ENCODE measurements at regions not wholly inside any gene's neighbourhood (a gene's known extent, or its start where the extent isn't known, plus 50 kb on each side); places are given as distances from the start of the nearest gene placed in this dataset.

DNA sequence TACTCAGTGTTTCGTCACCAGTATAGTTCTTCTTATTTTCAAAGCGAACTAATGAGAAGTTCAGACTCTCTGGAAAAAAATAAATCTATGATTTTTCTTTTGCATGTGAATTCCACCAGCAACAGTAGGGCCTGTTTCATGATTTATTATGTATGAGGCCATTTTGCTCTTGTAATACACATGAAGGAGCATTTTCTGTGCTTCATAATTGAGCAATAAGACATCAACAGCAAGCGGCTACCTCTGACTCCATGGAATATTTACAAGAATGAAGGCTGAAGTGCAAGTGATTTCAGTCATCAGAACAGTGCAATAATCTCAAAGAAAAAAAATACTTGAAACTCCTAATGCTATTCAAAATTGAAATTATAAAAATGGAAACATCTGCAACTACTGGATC is 282.9 kb upstream of the EDIL3 start:
- no peak overlapping the region for H2AFZ ChIP-seq (ENCODE audit: low read depth, low read length)
- no peaks in the 10 kb centered on the region for H4K20me1 ChIP-seq (ENCODE audit: insufficient read depth, low read length)
- no peak overlapping the region for H3K4me2 ChIP-seq (ENCODE audit: insufficient read depth, low read length)
- H3K27me3 ChIP-seq (ENCODE audit: insufficient read depth, low read length, poor library complexity), result no peaks in the 10 kb centered on the region
- peaks cover 8% of the 10 kb centered on the region for H3K9me3 ChIP-seq (ENCODE audit: insufficient read depth, low read length, severe bottlenecking)
- no peak for DNase-seq
- no peaks in the 10 kb centered on the region for H3K79me2 ChIP-seq (ENCODE audit: insufficient read depth, low read length)
- no peak overlapping the region for H3K9ac ChIP-seq (ENCODE audit: low read depth, low read length)
- H3K36me3 ChIP-seq (ENCODE audit: insufficient read depth, low read length), result no peaks in the 10 kb centered on the region
- ATAC-seq (ENCODE audit: insufficient read depth, low read depth), result no peak
- no peaks in the 10 kb centered on the region for H3K4me1 ChIP-seq (ENCODE audit: insufficient read depth, low read length)
- H3K27ac ChIP-seq (ENCODE audit: low read length), result no peak overlapping the region
- no peak for TF ChIP-seq EZH2 (IDR thresholded peaks at IDR 0.05; ENCODE audit: borderline replicate concordance, low read depth, low read length, severe bottlenecking)
- TF ChIP-seq, protein P1, sequence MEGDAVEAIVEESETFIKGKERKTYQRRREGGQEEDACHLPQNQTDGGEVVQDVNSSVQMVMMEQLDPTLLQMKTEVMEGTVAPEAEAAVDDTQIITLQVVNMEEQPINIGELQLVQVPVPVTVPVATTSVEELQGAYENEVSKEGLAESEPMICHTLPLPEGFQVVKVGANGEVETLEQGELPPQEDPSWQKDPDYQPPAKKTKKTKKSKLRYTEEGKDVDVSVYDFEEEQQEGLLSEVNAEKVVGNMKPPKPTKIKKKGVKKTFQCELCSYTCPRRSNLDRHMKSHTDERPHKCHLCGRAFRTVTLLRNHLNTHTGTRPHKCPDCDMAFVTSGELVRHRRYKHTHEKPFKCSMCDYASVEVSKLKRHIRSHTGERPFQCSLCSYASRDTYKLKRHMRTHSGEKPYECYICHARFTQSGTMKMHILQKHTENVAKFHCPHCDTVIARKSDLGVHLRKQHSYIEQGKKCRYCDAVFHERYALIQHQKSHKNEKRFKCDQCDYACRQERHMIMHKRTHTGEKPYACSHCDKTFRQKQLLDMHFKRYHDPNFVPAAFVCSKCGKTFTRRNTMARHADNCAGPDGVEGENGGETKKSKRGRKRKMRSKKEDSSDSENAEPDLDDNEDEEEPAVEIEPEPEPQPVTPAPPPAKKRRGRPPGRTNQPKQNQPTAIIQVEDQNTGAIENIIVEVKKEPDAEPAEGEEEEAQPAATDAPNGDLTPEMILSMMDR (IDR thresholded peaks at IDR 0.05; ENCODE audit: borderline replicate concordance, extremely low read depth, low read length, poor library complexity, severe bottlenecking), result no peak
- H3K4me3 ChIP-seq (ENCODE audit: low read depth in 1 of 2, low read length in 2 of 2), result no peak overlapping the region

DNA sequence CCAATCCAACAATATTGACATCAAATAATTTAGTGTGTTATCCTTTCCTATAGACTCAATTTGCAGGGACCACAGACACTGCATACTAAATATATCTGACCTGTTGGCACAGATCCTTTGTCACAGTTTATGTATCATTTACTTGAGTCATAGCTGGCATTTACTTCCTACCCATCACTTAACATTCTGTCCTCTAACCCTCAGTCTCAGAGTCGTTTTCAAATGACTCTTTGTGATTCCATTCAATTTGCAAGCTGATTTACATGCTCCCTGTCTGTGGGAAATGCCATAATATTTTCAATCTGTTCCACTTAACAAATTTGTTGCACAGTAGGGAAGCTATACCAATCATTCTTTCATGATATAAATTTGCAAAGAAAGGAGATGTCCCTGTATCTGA is 265.7 kb upstream of the EDIL3 start:
- Histone ChIP-seq H3K9ac (ENCODE audit: low read depth, low read length) (no peak overlapping the region), H3K4me1 (ENCODE audit: insufficient read depth, low read length) (no peaks in the 10 kb centered on the region), H3K4me3 (ENCODE audit: low read depth in 1 of 2, low read length in 2 of 2) (no peak overlapping the region), H3K9me3 (ENCODE audit: insufficient read depth, low read length, severe bottlenecking) (no peaks in the 10 kb centered on the region), H4K20me1 (ENCODE audit: insufficient read depth, low read length) (no peaks in the 10 kb centered on the region), H3K27ac (ENCODE audit: low read length) (no peak overlapping the region), H3K36me3 (ENCODE audit: insufficient read depth, low read length) (no peaks in the 10 kb centered on the region), H3K79me2 (ENCODE audit: insufficient read depth, low read length) (no peaks in the 10 kb centered on the region), H2AFZ (ENCODE audit: low read depth, low read length) (no peak overlapping the region), H3K27me3 (ENCODE audit: insufficient read depth, low read length, poor library complexity) (no peaks in the 10 kb centered on the region), H3K4me2 (ENCODE audit: insufficient read depth, low read length) (no peak overlapping the region)
- no peak for ATAC-seq (ENCODE audit: insufficient read depth, low read depth)
- DNase-seq, result no peak
- TF ChIP-seq EZH2 (IDR thresholded peaks at IDR 0.05; ENCODE audit: borderline replicate concordance, low read depth, low read length, severe bottlenecking), result no peak
- TF ChIP-seq, protein P1 (IDR thresholded peaks at IDR 0.05; ENCODE audit: borderline replicate concordance, extremely low read depth, low read length, poor library complexity, severe bottlenecking), result no peak

DNA sequence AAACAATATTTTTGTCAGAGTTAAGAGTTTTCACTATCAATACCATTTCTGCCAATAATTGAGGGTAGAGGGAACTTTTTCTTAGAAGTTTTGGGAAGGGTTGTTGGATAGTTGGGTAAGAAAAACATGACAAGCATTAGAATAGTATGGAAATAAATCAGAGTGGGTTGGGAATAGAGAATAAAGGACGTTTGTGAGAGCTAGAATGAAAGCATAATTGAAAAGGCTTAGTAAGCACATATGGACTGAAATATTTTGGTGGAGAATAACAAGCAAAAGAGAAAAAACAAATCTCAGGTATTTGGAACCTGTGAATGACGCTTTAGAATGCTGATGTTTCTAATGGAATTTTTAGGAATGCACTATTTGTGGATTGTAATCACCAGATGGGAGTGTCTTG is 262.9 kb upstream of the EDIL3 start:
- Histone ChIP-seq H3K36me3 (ENCODE audit: insufficient read depth, low read length) (no peaks in the 10 kb centered on the region), H3K27ac (ENCODE audit: low read length) (no peak overlapping the region), H2AFZ (ENCODE audit: low read depth, low read length) (no peak overlapping the region), H4K20me1 (ENCODE audit: insufficient read depth, low read length) (no peaks in the 10 kb centered on the region), H3K79me2 (ENCODE audit: insufficient read depth, low read length) (no peaks in the 10 kb centered on the region), H3K9me3 (ENCODE audit: insufficient read depth, low read length, severe bottlenecking) (no peaks in the 10 kb centered on the region), H3K9ac (ENCODE audit: low read depth, low read length) (no peak overlapping the region), H3K4me3 (ENCODE audit: low read depth in 1 of 2, low read length in 2 of 2) (no peak overlapping the region), H3K27me3 (ENCODE audit: insufficient read depth, low read length, poor library complexity) (no peaks in the 10 kb centered on the region), H3K4me1 (ENCODE audit: insufficient read depth, low read length) (no peaks in the 10 kb centered on the region), H3K4me2 (ENCODE audit: insufficient read depth, low read length) (no peak overlapping the region)
- TF ChIP-seq, protein P1 (IDR thresholded peaks at IDR 0.05; ENCODE audit: borderline replicate concordance, extremely low read depth, low read length, poor library complexity, severe bottlenecking), result no peak
- TF ChIP-seq EZH2 (IDR thresholded peaks at IDR 0.05; ENCODE audit: borderline replicate concordance, low read depth, low read length, severe bottlenecking), result no peak
- ATAC-seq (ENCODE audit: insufficient read depth, low read depth), result no peak
- DNase-seq, result no peak

DNA sequence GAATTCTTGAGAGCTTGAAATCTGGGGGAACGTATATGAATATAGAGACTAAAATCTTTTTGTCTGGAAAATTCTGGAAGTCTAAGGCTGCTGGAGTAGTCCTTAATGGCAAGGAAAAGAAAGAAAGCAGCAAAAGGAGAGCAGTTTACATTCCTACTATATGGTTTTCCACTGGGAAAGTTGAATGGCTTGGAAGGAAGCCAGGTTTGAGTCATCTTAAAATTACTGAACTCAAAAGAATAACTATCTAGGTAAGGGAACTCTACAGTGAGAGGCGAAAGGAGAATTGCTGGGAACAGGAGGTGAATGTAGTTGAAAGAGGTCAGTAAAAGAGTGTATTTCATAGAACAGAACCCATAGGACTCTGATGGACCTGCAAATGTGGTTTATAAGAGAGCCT is 258.1 kb upstream of the EDIL3 start:
- Histone ChIP-seq H3K27me3 (ENCODE audit: insufficient read depth, low read length, poor library complexity) (no peaks in the 10 kb centered on the region), H3K4me2 (ENCODE audit: insufficient read depth, low read length) (no peak overlapping the region), H4K20me1 (ENCODE audit: insufficient read depth, low read length) (no peaks in the 10 kb centered on the region), H3K36me3 (ENCODE audit: insufficient read depth, low read length) (no peaks in the 10 kb centered on the region), H3K4me1 (ENCODE audit: insufficient read depth, low read length) (no peaks in the 10 kb centered on the region), H3K27ac (ENCODE audit: low read length) (no peak overlapping the region), H3K9me3 (ENCODE audit: insufficient read depth, low read length, severe bottlenecking) (no peaks in the 10 kb centered on the region), H3K79me2 (ENCODE audit: insufficient read depth, low read length) (no peaks in the 10 kb centered on the region), H3K9ac (ENCODE audit: low read depth, low read length) (no peak overlapping the region), H2AFZ (ENCODE audit: low read depth, low read length) (no peak overlapping the region), H3K4me3 (ENCODE audit: low read depth in 1 of 2, low read length in 2 of 2) (no peak overlapping the region)
- no peak for ATAC-seq (ENCODE audit: insufficient read depth, low read depth)
- DNase-seq, result no peak
- TF ChIP-seq, protein P1 (IDR thresholded peaks at IDR 0.05; ENCODE audit: borderline replicate concordance, extremely low read depth, low read length, poor library complexity, severe bottlenecking), result no peak
- TF ChIP-seq EZH2 (IDR thresholded peaks at IDR 0.05; ENCODE audit: borderline replicate concordance, low read depth, low read length, severe bottlenecking), result no peak

Data from DND-41 (cell line).